ENCODE measurements at regions not wholly inside any gene's neighbourhood (a gene's known extent, or its start where the extent isn't known, plus 50 kb on each side); places are given as distances from the start of the nearest gene placed in this dataset.

GRCh38 chr4:33772582-33772981 lies 2471.7 kb downstream of the ARAP2 start:
- TF ChIP-seq CTCF (IDR thresholded peaks at IDR 0.05; ENCODE audit: unreplicated experiment): no peak
- Mint-ChIP-seq H3K36me3 (ENCODE audit: insufficient read depth, unreplicated experiment) (no peaks in the 10 kb centered on the region), H3K9me3 (ENCODE audit: unreplicated experiment) (no peaks in the 10 kb centered on the region), H3K27me3 (ENCODE audit: insufficient read depth, unreplicated experiment) (no peaks in the 10 kb centered on the region), H3K4me3 (ENCODE audit: unreplicated experiment) (no peak overlapping the region), H3K27ac (ENCODE audit: low read depth, unreplicated experiment) (no peak overlapping the region), H3K4me1 (ENCODE audit: insufficient read depth, unreplicated experiment) (no peaks in the 10 kb centered on the region)
- CTCF ChIA-PET: no interaction called here
- intact Hi-C loops (cut with micrococcal nuclease): no loop called here
- no peak for DNase-seq (ENCODE audit: unreplicated experiment)
- POLR2A ChIA-PET: no interaction called here
- no TSS peak for BruUV-seq (replicated peaks)

- DNase-seq (ENCODE audit: unreplicated experiment): peak; percentile 63
- no TSS peak for BruUV-seq (replicated peaks)
- H3K36me3 Mint-ChIP-seq (ENCODE audit: insufficient read depth, unreplicated experiment): no peaks in the 10 kb centered on the region
- no peak overlapping the region for H3K4me3 Mint-ChIP-seq (ENCODE audit: unreplicated experiment)
- peaks cover 10% of the 10 kb centered on the region for H3K4me1 Mint-ChIP-seq (ENCODE audit: insufficient read depth, unreplicated experiment)
- H3K27me3 Mint-ChIP-seq (ENCODE audit: insufficient read depth, unreplicated experiment): no peaks in the 10 kb centered on the region
- ChIA-PET CTCF (no interaction called here), POLR2A (interaction anchor here (0.5 to 0.6 kb wide), 2 partner anchors 11 to 15 kb away, joined by 3 read pairs; no protein-coding TSS in a partner anchor)
- H3K9me3 Mint-ChIP-seq (ENCODE audit: unreplicated experiment): no peaks in the 10 kb centered on the region
- no peak overlapping the region for H3K27ac Mint-ChIP-seq (ENCODE audit: low read depth, unreplicated experiment)
- intact Hi-C loops (cut with micrococcal nuclease): no loop called here
- no peak for TF ChIP-seq CTCF (IDR thresholded peaks at IDR 0.05; ENCODE audit: unreplicated experiment)
Measured at GRCh38 chr4:33780952-33781791, 2463.1 kb downstream of the ARAP2 start.

GRCh38 chr4:33785843-33786242 lies 2458.5 kb downstream of the ARAP2 start:
- intact Hi-C loops (cut with micrococcal nuclease): no loop called here
- TF ChIP-seq CTCF (IDR thresholded peaks at IDR 0.05; ENCODE audit: unreplicated experiment): no peak
- no peak overlapping the region for H3K4me3 Mint-ChIP-seq (ENCODE audit: unreplicated experiment)
- CTCF ChIA-PET: no interaction called here
- no peak overlapping the region for H3K27ac Mint-ChIP-seq (ENCODE audit: low read depth, unreplicated experiment)
- no peaks in the 10 kb centered on the region for H3K27me3 Mint-ChIP-seq (ENCODE audit: insufficient read depth, unreplicated experiment)
- DNase-seq (ENCODE audit: unreplicated experiment): no peak
- POLR2A ChIA-PET: no interaction called here
- no peaks in the 10 kb centered on the region for H3K36me3 Mint-ChIP-seq (ENCODE audit: insufficient read depth, unreplicated experiment)
- peaks cover 9% of the 10 kb centered on the region for H3K4me1 Mint-ChIP-seq (ENCODE audit: insufficient read depth, unreplicated experiment)
- no peaks in the 10 kb centered on the region for H3K9me3 Mint-ChIP-seq (ENCODE audit: unreplicated experiment)
- BruUV-seq (replicated peaks): no TSS peak

GRCh38 chr4:33802578-33802977 lies 2441.7 kb downstream of the ARAP2 start:
- Mint-ChIP-seq H3K27me3 (ENCODE audit: insufficient read depth, unreplicated experiment) (no peaks in the 10 kb centered on the region), H3K36me3 (ENCODE audit: insufficient read depth, unreplicated experiment) (no peaks in the 10 kb centered on the region), H3K27ac (ENCODE audit: low read depth, unreplicated experiment) (no peak overlapping the region), H3K4me1 (ENCODE audit: insufficient read depth, unreplicated experiment) (no peaks in the 10 kb centered on the region), H3K9me3 (ENCODE audit: unreplicated experiment) (no peaks in the 10 kb centered on the region), H3K4me3 (ENCODE audit: unreplicated experiment) (no peak overlapping the region)
- no TSS peak for BruUV-seq (replicated peaks)
- ChIA-PET CTCF (no interaction called here), POLR2A (no interaction called here)
- intact Hi-C loops (cut with micrococcal nuclease): no loop called here
- TF ChIP-seq CTCF (IDR thresholded peaks at IDR 0.05; ENCODE audit: unreplicated experiment): no peak
- no peak for DNase-seq (ENCODE audit: unreplicated experiment)

Measured in MCF 10A (cell line).